ENCODE measurements at regions not wholly inside any gene's neighbourhood (a gene's known extent, or its start where the extent isn't known, plus 50 kb on each side); places are given as distances from the start of the nearest gene placed in this dataset.
"Not testable (repeated sequence)": the region's sequence is repeated elsewhere in the genome, so short reads cannot be mapped to it uniquely, and the experiment has no call there.

- no peak for DNase-seq
These were observed 67.9 kb downstream of the TBX3 start for GRCh38 chr12:114616081-114616480.

GRCh38 chr12:114614040-114614439 is 69.9 kb downstream of the TBX3 start:
- DNase-seq = no peak

- DNase-seq = no peak
These were observed 71.9 kb downstream of the TBX3 start for GRCh38 chr12:114612062-114612461.

- no peak for DNase-seq
These were observed 72.6 kb downstream of the TBX3 start for GRCh38 chr12:114611145-114612018.

- DNase-seq = no peak
These were observed 75.5 kb downstream of the TBX3 start for GRCh38 chr12:114608509-114608908.

GRCh38 chr12:114605918-114606317 is 78.1 kb downstream of the TBX3 start:
- no peak for DNase-seq

- no peak for DNase-seq
These were observed 79.4 kb downstream of the TBX3 start for GRCh38 chr12:114604606-114605005.

GRCh38 chr12:114600584-114600983 is 83.4 kb downstream of the TBX3 start:
- not testable (repeated sequence) for DNase-seq

GRCh38 chr12:114598111-114598510 is 85.9 kb downstream of the TBX3 start:
- DNase-seq = no peak

GRCh38 chr12:114592946-114593345 is 91.0 kb downstream of the TBX3 start:
- no peak for DNase-seq

GRCh38 chr12:114588061-114588460 is 95.9 kb downstream of the TBX3 start:
- no peak for DNase-seq

GRCh38 chr12:114580306-114580705 is 103.7 kb downstream of the TBX3 start:
- no peak for DNase-seq

- no peak for DNase-seq
These were observed 104.6 kb downstream of the TBX3 start for GRCh38 chr12:114579389-114579788.

GRCh38 chr12:114562654-114563053 is 121.3 kb downstream of the TBX3 start:
- DNase-seq = no peak

- no peak for DNase-seq
These were observed 128.5 kb downstream of the TBX3 start for GRCh38 chr12:114555451-114555850.

GRCh38 chr12:114547636-114548035 is 136.3 kb downstream of the TBX3 start:
- no peak for DNase-seq

- no peak for DNase-seq
These were observed 124.5 kb upstream of the TBX5 start for GRCh38 chr12:114530417-114530816.

- DNase-seq = no peak
These were observed 124.0 kb upstream of the TBX5 start for GRCh38 chr12:114529966-114530365.

- DNase-seq = no peak
These were observed 122.8 kb upstream of the TBX5 start for GRCh38 chr12:114528766-114529165.

- not testable (repeated sequence) for DNase-seq
These were observed 115.2 kb upstream of the TBX5 start for GRCh38 chr12:114521160-114521559.

GRCh38 chr12:114512351-114512750 is 106.4 kb upstream of the TBX5 start:
- DNase-seq = no peak

- DNase-seq = peak; percentile 62 to 71
These were observed 102.7 kb upstream of the TBX5 start for GRCh38 chr12:114508529-114509129.

GRCh38 chr12:114506651-114507050 is 100.7 kb upstream of the TBX5 start:
- no peak for DNase-seq

- no peak for DNase-seq
These were observed 98.4 kb upstream of the TBX5 start for GRCh38 chr12:114504311-114504710.
